GM10248 (cell line): ENCODE measurements at regions not wholly inside any gene's neighbourhood (a gene's known extent, or its start where the extent isn't known, plus 50 kb on each side); places are given as distances from the start of the nearest gene placed in this dataset.
"Not testable (repeated sequence)": the region's sequence is repeated elsewhere in the genome, so short reads cannot be mapped to it uniquely, and the experiment has no call there.

Experiments used
- CTCF ChIA-PET: fragments of 300-600 bp; sonication (Branson Sonifier 250); formaldehyde crosslinking; extraction: SDS; loops from one replicate; lab custom pipeline; 2021; ENCODE audit warnings: antibody characterized with exemption; lab: Yijun Ruan, JAX
- POLR2A ChIA-PET: fragments of 350-650 bp; sonication (Branson Sonifier 250); formaldehyde crosslinking; extraction: SDS; loops from one replicate; lab custom pipeline; 2020; ENCODE audit warnings: antibody characterized with exemption; lab: Yijun Ruan, JAX
- DNase-seq: peaks from one replicate; pipeline ENCODE4 v3.0.0; 2012; ENCODE audit errors: extremely low spot score
- CTCF ChIP-seq: IDR thresholded peaks from 2 replicates; pipeline ENCODE4 v1.5.1; 2012; ENCODE audit warnings: mild to moderate bottlenecking, low read depth; ENCODE audit errors: extremely low read depth, missing control alignments, control extremely low read depth

GRCh38 chr6:99819853-99820252 is 174.2 kb downstream of the MCHR2 start:
- CTCF ChIA-PET = interaction anchor here (0.8 to 1.9 kb wide), 2 partner anchors 23 to 231 kb away, joined by 3 to 4 read pairs; no protein-coding TSS in a partner anchor
- POLR2A ChIA-PET = no interaction called here
- no peak for DNase-seq
- no peak for TF ChIP-seq CTCF

- CTCF ChIA-PET = interaction anchor here (1.9 kb wide), 1 partner anchor 232 kb away, joined by 4 read pairs; no protein-coding TSS in a partner anchor
- POLR2A ChIA-PET = no interaction called here
- no peak for TF ChIP-seq CTCF
- no peak for DNase-seq
Measured at GRCh38 chr6:99821164-99821563, 172.9 kb downstream of the MCHR2 start.

- peak; percentile 45 for DNase-seq
- CTCF ChIA-PET = interaction anchor here (0.9 to 1.8 kb wide), 2 partner anchors 235 to 355 kb away, joined by 3 to 6 read pairs; no protein-coding TSS in a partner anchor
- POLR2A ChIA-PET = no interaction called here
- peak; percentile 46 for TF ChIP-seq CTCF
Measured at GRCh38 chr6:99822741-99823512, 171.1 kb downstream of the MCHR2 start.

GRCh38 chr6:99823513-99824235 is 170.3 kb downstream of the MCHR2 start:
- DNase-seq, POLR2A ChIA-PET: not testable (repeated sequence)
- CTCF ChIA-PET = interaction anchor here (1.8 kb wide), 1 partner anchor 235 kb away, joined by 6 read pairs; no protein-coding TSS in a partner anchor

GRCh38 chr6:99833034-99833433 is 161.0 kb downstream of the MCHR2 start:
- no peak for DNase-seq
- no peak for TF ChIP-seq CTCF
- POLR2A ChIA-PET = no interaction called here
- CTCF ChIA-PET = interaction anchor here (0.8 kb wide), 1 partner anchor 9 kb away, joined by 3 read pairs; no protein-coding TSS in a partner anchor

- TF ChIP-seq CTCF = no peak
- no peak for DNase-seq
- CTCF ChIA-PET = no interaction called here
- POLR2A ChIA-PET = no interaction called here
Measured at GRCh38 chr6:99836471-99836870, 157.6 kb downstream of the MCHR2 start.
